ENCODE measurements at regions not wholly inside any gene's neighbourhood (a gene's known extent, or its start where the extent isn't known, plus 50 kb on each side); places are given as distances from the start of the nearest gene placed in this dataset.

DNA sequence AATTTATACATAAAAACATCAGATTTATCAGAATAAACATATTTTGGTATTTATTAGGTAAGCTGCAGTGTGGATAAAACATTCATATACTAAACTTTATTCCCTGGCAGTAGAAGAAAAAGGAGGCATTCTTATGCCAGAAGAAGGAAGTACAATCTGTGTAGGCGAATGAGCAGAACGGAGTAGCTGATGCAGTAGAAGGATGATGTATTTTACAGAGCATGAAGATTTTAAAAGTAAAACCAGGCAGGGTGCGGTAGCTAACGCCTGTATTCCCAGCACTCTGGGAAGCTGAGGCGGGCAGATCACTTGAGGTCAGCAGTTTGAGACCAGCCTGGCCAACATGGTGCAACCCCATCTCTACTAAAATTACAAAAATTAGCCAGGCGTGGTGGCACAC, 294.9 kb upstream of the MKLN1 start:
- DNase-seq, result no peak
- no peaks in the 10 kb centered on the region for H3K36me3 ChIP-seq (replicated peaks in 1 of 2; ENCODE audit: control insufficient read depth in 1 of 2, insufficient read depth in 2 of 2, low read length in 2 of 2)
- intact Hi-C loops (cut with micrococcal nuclease), result no loop called here
- H3K9ac ChIP-seq (ENCODE audit: insufficient read depth, low read length, poor library complexity, severe bottlenecking), result no peak overlapping the region
- no peak overlapping the region for H3K4me3 ChIP-seq (replicated peaks in 1 of 3; ENCODE audit: low read depth in 2 of 3, low read length in 3 of 3)
- TF ChIP-seq, protein P1, sequence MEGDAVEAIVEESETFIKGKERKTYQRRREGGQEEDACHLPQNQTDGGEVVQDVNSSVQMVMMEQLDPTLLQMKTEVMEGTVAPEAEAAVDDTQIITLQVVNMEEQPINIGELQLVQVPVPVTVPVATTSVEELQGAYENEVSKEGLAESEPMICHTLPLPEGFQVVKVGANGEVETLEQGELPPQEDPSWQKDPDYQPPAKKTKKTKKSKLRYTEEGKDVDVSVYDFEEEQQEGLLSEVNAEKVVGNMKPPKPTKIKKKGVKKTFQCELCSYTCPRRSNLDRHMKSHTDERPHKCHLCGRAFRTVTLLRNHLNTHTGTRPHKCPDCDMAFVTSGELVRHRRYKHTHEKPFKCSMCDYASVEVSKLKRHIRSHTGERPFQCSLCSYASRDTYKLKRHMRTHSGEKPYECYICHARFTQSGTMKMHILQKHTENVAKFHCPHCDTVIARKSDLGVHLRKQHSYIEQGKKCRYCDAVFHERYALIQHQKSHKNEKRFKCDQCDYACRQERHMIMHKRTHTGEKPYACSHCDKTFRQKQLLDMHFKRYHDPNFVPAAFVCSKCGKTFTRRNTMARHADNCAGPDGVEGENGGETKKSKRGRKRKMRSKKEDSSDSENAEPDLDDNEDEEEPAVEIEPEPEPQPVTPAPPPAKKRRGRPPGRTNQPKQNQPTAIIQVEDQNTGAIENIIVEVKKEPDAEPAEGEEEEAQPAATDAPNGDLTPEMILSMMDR (IDR thresholded peaks at IDR 0.05), result no peak
- WGBS (ENCODE audit: insufficient coverage), result 100% methylated on average over 1 of the region's 6 CpGs
- no peak overlapping the region for H3K4me2 ChIP-seq (replicated peaks; ENCODE audit: extremely low read depth, low read length, poor library complexity, severe bottlenecking)
- no peak overlapping the region for H2AFZ ChIP-seq (ENCODE audit: insufficient read depth, low read depth, low read length, poor library complexity, severe bottlenecking)
- H4K20me1 ChIP-seq (ENCODE audit: insufficient read depth, low read length), result peaks cover 98% of the 10 kb centered on the region
- H3K9me3 ChIP-seq (replicated peaks in 1 of 2; ENCODE audit: control insufficient read depth in 1 of 2, insufficient read depth in 1 of 2, low read length in 2 of 2), result no peaks in the 10 kb centered on the region
- H3K4me1 Mint-ChIP-seq, result peaks cover 18% of the 10 kb centered on the region
- H3K27me3 Mint-ChIP-seq (ENCODE audit: low read depth in 3 of 3), result peaks cover 0 to 2% (median 0%) of the 10 kb centered on the region in 3 donors
- H3K27ac ChIP-seq (ENCODE audit: low read depth in 1 of 2, low read length in 2 of 2), result no peak overlapping the region
- peaks cover 0 to 9% of the 10 kb centered on the region in 2 donors for H3K36me3 Mint-ChIP-seq
- H3K79me2 ChIP-seq (ENCODE audit: insufficient read depth, low read length), result no peaks in the 10 kb centered on the region
- H3K27me3 ChIP-seq (ENCODE audit: control insufficient read depth in 2 of 2, insufficient read depth in 2 of 2, low read length in 2 of 2), result no peaks in the 10 kb centered on the region
- no peak overlapping the region for H3K27ac Mint-ChIP-seq
- H3K9me3 Mint-ChIP-seq, result peaks cover 0 to 5% (median 0%) of the 10 kb centered on the region in 7 donors
- H3K4me1 ChIP-seq (ENCODE audit: control insufficient read depth in 1 of 2, insufficient read depth in 2 of 2, low read length in 2 of 2), result peaks cover 2 to 3% of the 10 kb centered on the region in 2 donors
- no peak overlapping the region for H3K4me3 Mint-ChIP-seq

DNA sequence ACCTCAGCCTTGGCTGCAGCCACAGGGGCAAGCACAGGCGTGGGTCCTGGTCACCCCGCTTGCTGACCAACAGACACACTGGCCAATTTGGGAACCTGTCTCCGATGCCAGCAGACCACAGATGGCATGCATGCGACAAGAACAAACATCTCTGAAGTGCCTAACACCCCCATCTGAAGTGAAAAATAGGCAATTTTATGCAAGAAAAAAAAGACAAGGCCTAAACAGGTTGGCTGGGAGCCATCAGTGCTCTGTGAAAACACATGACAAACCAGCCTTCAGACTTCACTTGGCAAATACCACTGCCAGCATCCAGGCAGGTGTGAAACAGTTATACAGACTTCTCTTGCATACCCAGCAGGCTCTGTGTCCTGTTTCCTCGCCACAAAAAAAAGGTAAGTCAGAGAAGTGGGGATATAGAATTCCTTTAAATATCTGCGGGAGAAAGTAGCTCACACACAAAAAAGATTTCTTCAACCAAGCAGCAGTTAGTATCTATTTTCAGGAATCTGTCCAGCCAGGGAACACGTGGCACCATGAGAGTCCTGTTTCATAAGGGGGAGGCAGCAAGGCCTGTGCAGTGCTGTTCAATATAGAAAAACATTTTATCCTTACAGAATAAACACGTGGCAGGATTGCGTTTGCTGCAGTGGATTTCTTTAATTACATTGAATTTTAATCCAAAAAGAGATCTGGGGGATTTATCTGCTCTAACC, 293.4 kb upstream of the MKLN1 start:
- H3K9me3 ChIP-seq (replicated peaks in 1 of 2; ENCODE audit: control insufficient read depth in 1 of 2, insufficient read depth in 1 of 2, low read length in 2 of 2), result no peaks in the 10 kb centered on the region
- H3K4me3 Mint-ChIP-seq, result no peak overlapping the region
- H3K9me3 Mint-ChIP-seq, result peaks cover 0 to 3% (median 0%) of the 10 kb centered on the region in 7 donors
- peaks cover 5 to 15% of the 10 kb centered on the region in 2 donors for H3K36me3 Mint-ChIP-seq
- no peak overlapping the region for H2AFZ ChIP-seq (ENCODE audit: insufficient read depth, low read depth, low read length, poor library complexity, severe bottlenecking)
- 100% methylated on average over 2 of the region's 9 CpGs for WGBS (ENCODE audit: insufficient coverage)
- intact Hi-C loops (cut with micrococcal nuclease), result no loop called here
- no peaks in the 10 kb centered on the region for H3K79me2 ChIP-seq (ENCODE audit: insufficient read depth, low read length)
- no peaks in the 10 kb centered on the region for H3K36me3 ChIP-seq (replicated peaks in 1 of 2; ENCODE audit: control insufficient read depth in 1 of 2, insufficient read depth in 2 of 2, low read length in 2 of 2)
- H3K27me3 Mint-ChIP-seq (ENCODE audit: low read depth in 3 of 3), result peaks cover 0 to 2% (median 0%) of the 10 kb centered on the region in 3 donors
- H3K4me3 ChIP-seq (replicated peaks in 1 of 3; ENCODE audit: low read depth in 2 of 3, low read length in 3 of 3), result no peak overlapping the region
- H3K27ac Mint-ChIP-seq, result no peak overlapping the region
- no peak for DNase-seq
- no peaks in the 10 kb centered on the region for H3K27me3 ChIP-seq (ENCODE audit: control insufficient read depth in 2 of 2, insufficient read depth in 2 of 2, low read length in 2 of 2)
- no peak overlapping the region for H3K27ac ChIP-seq (ENCODE audit: low read depth in 1 of 2, low read length in 2 of 2)
- no peak overlapping the region for H3K9ac ChIP-seq (ENCODE audit: insufficient read depth, low read length, poor library complexity, severe bottlenecking)
- peaks cover 15% of the 10 kb centered on the region for H3K4me1 Mint-ChIP-seq
- H3K4me1 ChIP-seq (ENCODE audit: control insufficient read depth in 1 of 2, insufficient read depth in 2 of 2, low read length in 2 of 2), result peaks cover 0 to 4% of the 10 kb centered on the region in 2 donors
- H3K4me2 ChIP-seq (replicated peaks; ENCODE audit: extremely low read depth, low read length, poor library complexity, severe bottlenecking), result no peak overlapping the region
- H4K20me1 ChIP-seq (ENCODE audit: insufficient read depth, low read length), result peaks cover 98% of the 10 kb centered on the region
- TF ChIP-seq, protein P1 (IDR thresholded peaks at IDR 0.05), result no peak

All from CD14-positive monocyte (primary cell).